ENCODE measurements at regions not wholly inside any gene's neighbourhood (a gene's known extent, or its start where the extent isn't known, plus 50 kb on each side); places are given as distances from the start of the nearest gene placed in this dataset.

DNA sequence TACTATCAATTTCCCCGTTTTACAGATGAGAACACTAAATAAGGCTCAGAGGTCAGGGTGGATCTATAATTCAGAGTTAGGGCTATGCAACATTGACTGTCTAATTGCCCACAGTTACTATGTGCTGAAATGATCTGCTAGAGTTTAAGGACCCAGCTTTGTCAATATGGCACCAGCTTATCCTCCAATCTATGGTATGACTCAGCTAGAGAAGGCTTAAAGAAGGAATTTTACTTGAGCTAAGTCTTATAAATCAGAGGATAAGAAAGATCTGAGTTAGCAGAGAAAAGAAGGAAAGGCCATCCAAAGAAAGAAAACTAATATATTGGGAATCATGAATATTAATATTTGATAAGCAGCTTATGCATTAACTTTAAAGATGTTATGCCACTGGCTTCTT is 78.1 kb downstream of the ASB9 start:
- no peak for DNase-seq (ENCODE audit: low spot score)

DNA sequence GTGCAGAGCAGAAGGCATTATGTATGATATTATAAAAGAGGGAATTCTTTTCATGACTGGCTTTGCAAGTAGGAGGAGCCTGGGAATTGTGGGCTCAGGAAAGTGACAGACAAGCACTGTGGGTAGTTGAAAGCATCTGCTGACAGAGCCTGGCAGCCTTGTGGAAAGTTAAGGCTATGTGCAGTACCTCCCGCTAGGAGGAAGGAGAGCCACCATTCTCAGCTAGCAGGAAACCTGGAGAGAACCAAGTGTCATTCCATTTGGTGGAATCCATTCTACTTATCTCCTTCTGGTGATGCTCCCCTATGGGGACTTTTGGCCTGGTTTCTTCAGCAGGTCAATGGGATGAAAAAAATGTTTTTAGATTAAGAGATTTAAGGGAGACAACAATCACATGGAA is 81.8 kb downstream of the ASB9 start:
- DNase-seq (ENCODE audit: low spot score) = no peak

DNA sequence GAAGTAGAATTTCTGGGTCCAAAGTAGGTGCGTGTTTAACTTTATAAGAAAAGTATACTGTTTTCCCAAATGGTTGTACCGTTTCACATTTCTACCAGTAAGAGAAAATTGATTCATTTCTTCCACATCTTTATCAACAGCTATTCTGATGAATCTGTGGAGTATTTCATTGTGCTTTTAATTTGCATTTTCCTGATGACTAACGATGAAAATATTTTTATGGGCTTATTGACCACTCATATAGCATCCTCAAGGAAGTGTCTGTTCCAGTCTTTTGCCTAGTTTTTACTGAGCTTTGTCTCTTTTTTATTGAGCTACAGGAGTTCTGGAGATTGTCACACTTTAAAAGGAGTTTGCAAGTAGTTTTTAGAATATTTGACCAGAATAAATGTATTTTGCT is 92.6 kb downstream of the ASB9 start:
- no peak for DNase-seq (ENCODE audit: low spot score)

DNA sequence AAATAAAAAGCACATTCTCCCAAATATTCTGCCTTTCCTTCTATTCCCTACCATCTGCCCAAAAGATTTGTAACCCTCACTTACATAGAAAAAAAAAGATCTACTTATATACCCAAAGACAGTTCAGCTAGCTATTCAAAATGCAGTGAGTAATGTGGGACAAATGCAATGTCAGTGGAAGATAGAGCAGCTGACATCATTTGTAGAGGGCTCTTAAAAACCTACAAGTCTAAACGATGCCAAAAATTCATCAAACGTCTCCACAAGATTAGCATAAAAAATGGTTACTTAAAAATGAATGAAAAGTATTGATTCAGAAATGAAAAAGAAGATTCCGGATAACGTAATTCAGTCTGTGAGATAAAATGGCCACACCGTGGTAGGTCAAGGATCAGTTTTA is 96.5 kb downstream of the ASB9 start:
- DNase-seq (ENCODE audit: low spot score) = no peak

DNA sequence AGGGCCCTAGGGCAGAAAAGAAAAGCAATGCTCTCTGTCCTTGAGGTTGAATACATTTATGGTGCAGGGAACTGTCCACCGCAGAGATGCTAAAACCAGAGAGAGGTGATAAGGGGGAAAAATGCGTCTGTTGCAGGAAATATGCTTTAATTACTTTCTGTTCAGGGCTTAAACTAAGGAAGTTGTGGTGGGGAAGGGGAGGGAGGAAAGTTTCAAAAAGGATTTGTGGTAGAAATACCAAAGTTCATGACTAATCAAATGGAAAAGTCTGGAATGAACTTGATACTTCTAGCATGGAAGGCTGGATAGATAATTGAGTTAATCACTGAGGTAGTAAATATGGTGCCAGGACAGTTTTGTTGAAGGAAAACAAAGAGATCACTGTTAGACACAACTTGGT is 99.0 kb downstream of the ASB9 start:
- no peak for DNase-seq (ENCODE audit: low spot score)

DNA sequence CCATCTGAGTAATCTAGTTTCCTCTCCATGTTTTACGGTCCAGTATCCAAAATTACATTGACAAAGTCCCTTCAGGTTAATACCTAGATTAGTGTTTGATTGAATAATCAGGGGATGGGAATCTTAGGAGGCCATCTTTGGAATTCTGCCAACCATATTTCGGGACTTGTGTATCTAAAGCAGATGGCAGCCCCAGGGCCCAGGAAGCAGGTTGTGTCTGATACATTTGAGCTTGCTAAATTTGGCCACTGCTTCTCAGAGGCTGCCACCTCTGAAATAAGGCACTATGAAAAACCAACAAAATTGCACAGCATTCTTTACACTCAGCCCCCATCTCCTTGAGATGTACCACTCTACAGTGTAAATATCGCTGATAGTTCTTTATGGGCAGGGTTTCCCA is 102.1 kb downstream of the ASB9 start:
- no peak for DNase-seq (ENCODE audit: low spot score)

DNA sequence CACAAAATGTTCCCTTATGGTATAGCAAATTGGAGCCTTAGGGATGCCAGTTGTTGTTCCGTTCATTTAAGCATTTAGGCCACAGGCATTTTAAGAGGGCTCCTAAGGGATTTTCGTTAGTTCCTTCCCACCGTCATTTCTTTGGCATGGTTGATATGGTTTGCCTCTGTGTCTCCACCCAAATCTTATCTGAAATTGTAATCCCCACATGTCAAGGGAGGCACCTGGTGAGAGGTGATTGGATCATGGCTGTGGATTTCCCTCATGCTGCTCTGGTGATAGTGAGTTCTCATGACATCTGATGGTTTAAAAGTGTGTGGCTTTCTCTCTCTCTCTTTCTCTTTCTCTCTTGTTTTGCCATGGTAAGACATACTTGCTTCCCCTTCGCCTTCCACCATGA is 104.1 kb downstream of the ASB9 start:
- no peak for DNase-seq (ENCODE audit: low spot score)

DNA sequence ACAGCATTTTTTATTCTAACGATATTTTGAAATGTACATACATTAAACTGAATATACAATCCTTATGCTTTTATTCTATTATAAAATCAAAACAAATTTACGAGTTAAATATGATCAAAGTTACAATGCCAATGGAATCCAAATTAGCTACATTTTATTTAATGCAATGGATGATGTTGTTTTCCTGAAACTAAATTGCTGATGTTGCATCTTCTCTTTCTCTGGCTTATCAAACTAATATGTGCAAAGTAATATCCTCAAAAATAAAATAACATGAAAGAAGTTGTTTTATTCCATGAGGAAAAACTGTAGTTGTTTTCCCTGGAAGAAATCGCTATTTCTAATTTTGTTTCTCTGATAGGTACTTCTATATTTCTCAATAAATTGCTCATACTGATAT is 106.8 kb downstream of the ASB9 start:
- no peak for DNase-seq (ENCODE audit: low spot score)

DNA sequence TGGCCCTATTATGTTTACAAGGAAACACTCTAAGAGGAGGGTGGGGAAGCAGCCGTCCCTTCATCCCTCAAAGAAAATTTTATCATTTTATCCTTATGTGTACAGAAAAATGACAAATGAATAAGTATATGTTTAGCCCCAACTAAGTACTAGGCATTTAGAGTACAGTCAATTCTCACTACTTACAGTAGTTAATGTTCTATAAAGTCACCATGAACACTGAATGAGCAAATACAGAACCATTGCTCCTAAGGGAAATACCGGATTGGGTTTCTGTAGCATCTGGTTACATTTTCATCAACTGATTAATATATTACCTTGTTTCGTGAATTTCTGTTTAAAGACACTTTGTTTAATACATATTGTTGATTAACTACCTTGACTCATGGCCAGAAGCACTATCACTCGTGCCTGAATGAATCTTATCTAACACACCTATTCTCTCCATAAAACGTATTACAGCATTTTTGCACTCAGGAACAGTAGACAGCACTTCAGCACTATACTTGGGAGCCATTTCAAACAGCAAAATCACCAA is 109.3 kb downstream of the ASB9 start:
- DNase-seq (ENCODE audit: low spot score) = no peak

DNA sequence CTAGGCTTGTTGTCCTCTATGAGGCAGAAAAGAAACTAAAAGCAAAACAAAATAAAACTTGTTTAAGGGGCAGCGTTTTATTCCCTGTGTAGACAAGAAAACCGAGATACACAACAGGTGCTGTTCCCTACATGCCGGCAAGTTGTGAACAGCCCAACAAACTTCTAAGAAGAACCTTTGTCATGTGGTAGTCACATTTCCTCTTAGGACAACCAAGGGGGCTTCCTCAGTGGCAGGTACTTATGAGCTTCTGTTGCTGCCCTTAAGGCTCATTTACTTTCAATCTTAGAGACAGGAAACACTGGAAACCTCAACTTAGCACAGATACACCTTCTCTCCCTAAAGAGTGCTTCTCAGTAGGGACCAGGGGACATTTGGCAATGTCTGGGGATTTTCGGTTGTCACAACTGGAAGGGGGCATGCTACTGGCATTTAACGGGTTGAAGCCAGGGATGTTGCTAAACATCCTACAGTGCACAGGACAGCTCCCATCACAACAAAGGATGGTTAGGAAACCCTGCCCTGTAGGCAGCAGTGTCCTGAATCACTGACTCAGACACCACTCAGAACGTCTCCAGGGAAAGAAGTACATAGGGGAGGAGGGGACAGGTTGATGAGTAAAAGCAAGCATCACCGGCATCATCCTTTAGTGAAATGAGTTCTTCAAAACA is 111.0 kb downstream of the ASB9 start:
- peak; percentile 52 for DNase-seq (ENCODE audit: low spot score)

DNA sequence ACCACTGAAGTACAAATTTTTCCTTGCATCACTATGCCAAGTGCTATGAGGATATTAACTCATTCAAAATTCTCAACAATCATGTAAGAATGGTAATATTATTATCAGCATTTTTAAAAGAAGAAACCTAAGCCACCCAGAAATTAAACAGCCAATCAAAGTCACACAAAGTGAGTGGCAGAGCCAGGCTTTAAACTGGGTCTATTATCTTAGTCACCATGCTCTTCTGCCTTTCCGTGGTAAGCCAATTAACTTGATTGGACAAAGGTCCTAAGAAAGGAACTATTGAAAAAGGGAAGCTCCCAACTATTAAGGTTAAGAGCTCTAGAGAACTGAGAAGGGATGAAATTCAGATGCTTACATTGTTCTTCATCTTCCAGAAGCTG is 111.5 kb downstream of the ASB9 start:
- DNase-seq (ENCODE audit: low spot score) = no peak

DNA sequence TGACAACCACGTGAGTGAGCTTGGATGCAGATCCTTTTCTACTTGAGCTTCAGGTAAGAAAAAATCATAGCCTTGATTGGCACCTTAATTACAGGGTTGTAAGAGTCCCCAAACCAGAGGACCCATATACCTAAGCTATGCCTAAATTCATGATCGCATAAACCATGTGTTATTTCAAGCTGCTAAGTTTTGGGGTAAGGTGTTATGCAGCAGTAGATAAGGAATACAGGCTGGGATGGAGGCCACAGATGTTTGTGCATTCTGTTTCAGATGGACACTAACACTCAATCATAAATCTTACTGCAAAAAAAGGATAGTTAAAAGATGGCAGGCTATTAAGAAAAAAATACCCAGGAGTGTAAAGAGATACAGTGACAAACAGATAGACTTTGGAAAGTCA is 112.3 kb downstream of the ASB9 start:
- no peak for DNase-seq (ENCODE audit: low spot score)

DNA sequence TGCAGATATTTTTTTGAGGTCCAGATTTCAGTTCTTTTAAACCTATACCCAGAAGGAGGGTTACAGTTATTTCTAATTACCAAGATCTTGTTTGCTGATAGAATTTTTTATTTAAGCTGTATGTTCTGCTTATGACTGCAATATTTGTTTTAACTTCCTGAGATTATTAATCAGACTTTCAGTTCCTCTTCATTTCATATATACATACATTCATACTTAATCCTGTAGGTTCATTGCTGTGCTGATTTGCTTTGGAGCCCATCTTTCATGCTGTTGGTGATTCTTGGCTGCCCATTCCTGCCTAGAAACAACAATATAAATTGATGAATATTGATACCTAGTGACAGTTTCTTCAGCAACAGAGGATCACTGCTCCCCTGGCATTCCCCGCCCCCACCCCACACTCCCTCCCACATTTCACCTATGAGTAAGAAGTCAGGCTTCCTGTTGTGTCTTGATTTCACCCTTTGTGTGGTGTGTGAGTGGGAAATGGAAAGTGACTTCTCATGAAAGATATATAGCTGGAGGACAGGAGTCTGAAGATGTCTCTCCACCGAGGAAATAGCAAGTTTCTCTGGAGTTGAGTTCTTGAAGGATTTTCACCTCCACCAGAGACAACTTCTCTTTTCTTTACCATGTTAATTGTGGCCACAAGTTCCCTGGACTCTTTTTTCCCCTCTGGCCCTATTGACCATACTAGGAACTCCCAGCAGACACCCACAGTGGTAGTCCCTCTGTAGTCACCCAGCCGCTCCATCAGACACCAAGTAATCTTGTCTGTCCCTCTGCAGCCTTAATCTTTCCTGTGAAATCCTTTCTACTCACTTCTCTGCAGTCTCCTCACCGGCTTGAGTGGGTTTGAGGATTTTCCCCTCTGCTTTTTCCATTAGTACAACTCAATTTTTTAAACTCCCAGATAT is 118.4 kb downstream of the ASB9 start:
- peak; percentile 50 for DNase-seq (ENCODE audit: low spot score)

DNA sequence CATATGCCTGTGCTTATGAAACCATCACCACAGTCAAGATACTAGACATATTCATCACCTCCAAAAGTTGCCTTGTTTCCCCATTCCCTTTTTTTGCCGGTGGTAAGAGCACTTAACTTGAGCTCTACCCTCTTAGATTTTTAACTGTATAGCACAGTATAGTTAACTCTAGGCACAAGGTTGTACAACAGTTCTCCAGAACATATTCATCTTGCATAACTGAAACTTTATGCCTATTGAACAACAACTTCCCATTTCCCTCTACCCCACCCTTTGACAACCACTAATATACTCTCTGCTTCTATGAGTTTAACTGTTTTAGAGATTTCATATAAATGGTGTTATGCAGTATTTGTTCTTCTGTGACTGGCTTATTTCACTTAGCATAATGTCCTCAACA is 119.3 kb downstream of the ASB9 start:
- no peak for DNase-seq (ENCODE audit: low spot score)

DNA sequence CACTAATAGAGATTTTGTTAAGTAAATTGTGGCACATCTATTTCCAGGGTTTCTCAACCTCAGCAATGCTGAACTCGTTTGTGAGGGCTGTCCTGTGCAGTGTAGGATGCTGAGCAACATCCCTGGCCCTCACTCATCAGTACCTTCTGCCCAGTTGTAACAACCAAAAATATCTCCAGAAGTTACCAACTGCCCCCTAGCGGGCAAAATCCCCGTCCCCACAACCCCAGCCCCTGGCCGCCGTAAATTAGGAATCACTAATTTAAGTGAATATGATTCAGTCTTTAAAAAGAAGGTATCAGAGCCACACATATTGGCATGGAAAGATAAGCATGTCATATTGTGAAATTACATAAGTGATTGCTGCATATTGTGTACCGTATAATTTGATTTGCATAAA is 123.4 kb downstream of the ASB9 start:
- peak; percentile 15 for DNase-seq (ENCODE audit: low spot score)

DNA sequence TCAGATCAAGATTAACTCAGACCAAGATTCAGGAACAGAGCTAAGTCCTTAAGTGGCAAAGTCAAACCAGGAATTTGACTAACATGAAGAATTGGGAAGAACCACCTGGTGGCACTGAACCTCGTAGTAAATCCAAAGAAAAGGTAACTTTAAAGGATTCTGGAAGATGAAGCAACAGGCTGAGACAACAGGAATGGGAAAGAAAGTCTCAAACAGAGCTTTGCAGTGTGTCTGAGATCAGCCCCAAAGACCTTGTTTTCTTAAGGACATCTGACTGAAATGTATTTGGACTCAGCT is 126.1 kb downstream of the ASB9 start:
- DNase-seq (ENCODE audit: low spot score) = no peak

DNA sequence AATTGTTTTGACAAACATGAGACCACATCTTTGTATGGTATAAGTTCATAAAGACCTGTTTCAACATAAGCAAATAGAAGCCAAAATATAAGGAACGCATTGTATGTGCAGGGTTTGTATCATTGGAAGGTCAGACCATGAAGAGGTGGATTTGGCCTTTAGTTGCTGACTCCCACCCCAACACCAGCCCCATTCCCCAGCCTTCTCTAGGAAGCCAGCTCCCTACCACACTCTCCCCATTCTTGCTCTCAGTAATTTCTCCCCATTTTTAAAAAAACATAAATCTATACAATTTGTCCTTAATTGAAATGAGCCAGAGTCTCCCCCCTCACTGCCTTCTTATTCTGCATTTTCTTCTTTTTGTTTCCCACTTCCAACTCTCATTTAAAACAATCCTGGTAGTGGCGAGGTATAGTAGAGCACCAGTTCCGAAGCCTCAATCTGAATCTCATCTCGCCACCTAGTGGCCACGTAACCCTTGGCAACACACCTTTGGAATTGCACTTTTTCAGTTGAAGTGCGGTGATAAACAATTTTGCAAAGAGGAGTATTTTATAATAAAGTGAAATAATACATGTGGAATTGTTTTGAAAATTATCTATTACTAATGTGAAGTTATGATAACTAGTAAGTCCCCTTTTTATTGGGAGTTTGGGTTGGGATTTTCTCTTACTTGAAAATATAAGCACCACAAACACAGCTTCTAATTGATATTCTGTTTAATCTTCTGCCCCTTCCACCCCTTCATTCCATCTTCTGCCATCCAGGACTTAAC is 126.6 kb downstream of the ASB9 start:
- peak; percentile 68 for DNase-seq (ENCODE audit: low spot score)

DNA sequence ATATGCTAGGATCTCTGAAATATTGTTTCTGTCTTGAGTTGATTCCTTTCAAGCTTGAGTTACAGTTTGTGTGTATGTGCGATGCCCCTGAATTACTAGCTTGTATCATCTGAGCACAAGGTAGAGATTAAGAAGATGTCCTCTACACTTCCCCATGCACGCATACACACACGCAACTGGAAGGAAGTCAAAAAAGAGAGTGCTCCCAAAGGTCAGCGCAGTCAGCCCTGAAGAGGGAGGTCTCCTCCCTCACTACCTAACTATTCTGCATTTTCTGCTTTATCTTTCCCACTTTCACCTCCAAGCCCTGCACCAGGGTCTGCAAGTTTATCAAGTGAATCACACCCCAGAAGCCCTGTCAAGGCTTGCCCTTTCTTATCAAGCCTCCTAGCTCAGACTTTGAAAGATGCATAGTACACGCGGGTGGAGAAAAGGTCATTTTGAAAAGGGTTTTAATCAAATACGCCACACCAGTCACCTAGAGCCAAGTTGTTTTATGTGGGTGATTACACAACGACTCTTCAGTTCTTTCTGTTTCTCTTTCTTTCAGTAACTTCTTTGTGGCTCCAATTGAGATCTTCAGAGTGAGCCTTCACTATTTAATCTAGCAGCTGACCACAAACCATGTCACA is 127.7 kb downstream of the ASB9 start:
- peak; percentile 10 for DNase-seq (ENCODE audit: low spot score)

DNA sequence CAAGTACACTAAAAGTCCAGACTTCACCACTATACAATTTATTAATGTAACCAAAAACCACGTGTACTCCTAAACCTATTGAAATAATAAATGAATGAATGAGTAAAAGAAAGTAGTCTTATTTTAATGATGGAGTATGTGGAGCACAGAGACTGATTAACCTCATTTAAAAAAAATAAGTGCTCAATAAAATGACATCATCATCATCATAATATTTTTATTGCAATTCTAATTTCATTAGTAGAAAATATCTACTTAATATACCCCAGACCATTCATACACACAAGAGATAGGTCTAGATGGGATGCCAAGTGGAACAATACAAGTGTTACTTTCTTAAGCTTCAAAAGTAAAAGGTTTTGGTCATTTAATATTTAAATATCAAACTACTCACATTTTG is 133.1 kb downstream of the ASB9 start:
- no peak for DNase-seq (ENCODE audit: low spot score)

DNA sequence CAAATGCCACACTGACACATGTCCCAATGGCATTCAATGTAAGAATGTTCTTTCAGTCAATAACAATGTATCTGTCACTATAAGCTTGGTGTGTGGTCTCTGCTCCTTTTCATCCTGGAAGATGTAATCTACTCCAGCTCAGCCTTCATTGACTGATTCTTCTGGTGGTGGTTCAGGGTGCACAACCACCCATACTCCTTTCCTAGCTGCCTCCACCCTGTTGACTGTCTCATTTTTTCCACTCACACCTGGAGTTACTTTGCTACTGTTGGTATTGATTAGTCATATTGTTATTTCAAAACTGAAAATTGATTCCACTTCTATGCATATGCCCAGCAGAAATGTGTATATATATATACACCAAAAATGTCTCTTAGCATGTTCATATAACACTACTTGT is 140.5 kb downstream of the ASB9 start:
- DNase-seq (ENCODE audit: low spot score) = peak; percentile 20

DNA sequence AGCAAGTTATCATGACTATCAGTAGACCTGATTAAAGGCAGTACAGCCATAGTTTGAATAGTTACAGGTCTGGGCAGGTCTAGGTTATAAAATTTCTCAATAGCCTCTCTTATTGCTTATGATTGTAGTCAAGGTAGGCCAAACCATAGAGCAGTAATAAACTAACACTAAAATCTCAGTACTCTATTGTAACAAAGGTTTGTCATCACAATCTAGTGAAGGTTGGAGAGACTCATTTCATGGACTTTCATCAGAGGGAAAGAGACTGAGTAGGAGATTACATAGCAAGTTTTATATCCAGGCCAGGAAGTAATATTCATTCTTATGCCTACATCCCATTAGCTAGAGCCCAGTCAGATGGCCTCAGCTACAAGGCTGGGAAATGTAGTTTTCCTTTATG is 141.0 kb downstream of the ASB9 start:
- no peak for DNase-seq (ENCODE audit: low spot score)

DNA sequence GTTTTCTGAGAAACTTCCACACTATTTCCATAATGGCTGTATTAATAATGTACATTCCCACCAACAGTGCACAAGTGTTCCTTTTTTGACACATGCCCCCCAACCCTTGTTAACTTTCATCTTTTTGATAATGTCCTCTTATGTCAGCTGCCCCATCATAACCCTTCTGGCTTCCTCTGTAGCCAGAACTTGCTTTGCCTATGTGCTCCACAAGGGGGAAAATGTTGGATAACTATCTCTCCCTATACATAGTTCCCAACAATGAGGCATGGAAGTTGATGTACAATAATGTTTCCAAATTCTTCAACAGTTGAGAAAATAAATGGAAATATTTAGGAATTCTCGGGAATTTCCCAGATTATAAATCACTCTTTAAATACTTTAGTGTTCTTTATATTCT is 142.9 kb downstream of the ASB9 start:
- no peak for DNase-seq (ENCODE audit: low spot score)
